SK-MEL-5 (cell line): ENCODE measurements at regions not wholly inside any gene's neighbourhood (a gene's known extent, or its start where the extent isn't known, plus 50 kb on each side); places are given as distances from the start of the nearest gene placed in this dataset.

ENCODE experiments used
- DNase-seq: peaks from one replicate; pipeline ENCODE4 v3.0.0-alpha.2; 2016; ENCODE audit warnings: low read depth, low spot score
- in situ Hi-C: cut with HindIII; loops from 2 replicates; pipeline ENCODE4 v1.10.0; 2016; ENCODE audit warnings: low sequenced_read_pairs, high pct_unique_total_duplicates, low pct_unique_long_range_greater_than_20kb

GRCh38 chr5:68628082-68628814, 412.7 kb downstream of the PIK3R1 start:
- peak; percentile 2 for DNase-seq
- in situ Hi-C loops: no loop called here

- DNase-seq: no peak
- in situ Hi-C loops: no loop called here
These were observed 414.8 kb downstream of the PIK3R1 start for GRCh38 chr5:68630354-68630753.

- no peak for DNase-seq
- in situ Hi-C loops: no loop called here
These were observed 416.3 kb downstream of the PIK3R1 start for GRCh38 chr5:68631884-68632283.

GRCh38 chr5:68641211-68641610, 425.7 kb downstream of the PIK3R1 start:
- in situ Hi-C loops: no loop called here
- DNase-seq: no peak

GRCh38 chr5:68643064-68643463, 427.5 kb downstream of the PIK3R1 start:
- in situ Hi-C loops: no loop called here
- no peak for DNase-seq

GRCh38 chr5:68644971-68645370, 429.4 kb downstream of the PIK3R1 start:
- in situ Hi-C loops: no loop called here
- no peak for DNase-seq

GRCh38 chr5:68646144-68646543, 430.6 kb downstream of the PIK3R1 start:
- in situ Hi-C loops: no loop called here

GRCh38 chr5:68647743-68648142, 432.2 kb downstream of the PIK3R1 start:
- DNase-seq: no peak
- in situ Hi-C loops: no loop called here

More at GRCh38 chr5:68646144-68646543, 430.6 kb downstream of the PIK3R1 start:
- no peak for DNase-seq

- in situ Hi-C loops: no loop called here
- DNase-seq: no peak
These were observed 433.6 kb downstream of the PIK3R1 start for GRCh38 chr5:68648944-68649857.

- in situ Hi-C loops: no loop called here
- DNase-seq: no peak
These were observed 437.0 kb downstream of the PIK3R1 start for GRCh38 chr5:68652534-68652965.

GRCh38 chr5:68653471-68653870, 437.9 kb downstream of the PIK3R1 start:
- DNase-seq: no peak
- in situ Hi-C loops: no loop called here

GRCh38 chr5:68657055-68657961, 436.5 kb upstream of the SLC30A5 start:
- in situ Hi-C loops: no loop called here
- no peak for DNase-seq

- in situ Hi-C loops: no loop called here
- no peak for DNase-seq
These were observed 434.9 kb upstream of the SLC30A5 start for GRCh38 chr5:68658810-68659372.

- in situ Hi-C loops: no loop called here
- no peak for DNase-seq
These were observed 433.9 kb upstream of the SLC30A5 start for GRCh38 chr5:68659881-68660280.

GRCh38 chr5:68661237-68661636, 432.6 kb upstream of the SLC30A5 start:
- DNase-seq: peak; percentile 57
- in situ Hi-C loops: no loop called here

- no peak for DNase-seq
- in situ Hi-C loops: no loop called here
These were observed 431.0 kb upstream of the SLC30A5 start for GRCh38 chr5:68662804-68663307.

GRCh38 chr5:68669864-68670575, 423.8 kb upstream of the SLC30A5 start:
- no peak for DNase-seq

More at GRCh38 chr5:68669864-68670575, 423.8 kb upstream of the SLC30A5 start:
- in situ Hi-C loops: no loop called here
